ENCODE measurements at regions not wholly inside any gene's neighbourhood (a gene's known extent, or its start where the extent isn't known, plus 50 kb on each side); places are given as distances from the start of the nearest gene placed in this dataset.
"Not testable (repeated sequence)": the region's sequence is repeated elsewhere in the genome, so short reads cannot be mapped to it uniquely, and the experiment has no call there.

- DNase-seq (ENCODE audit: low read depth), result no peak
These were observed 194.4 kb downstream of the TAF11L14 start for GRCh38 chr5:17828681-17829080.

GRCh38 chr5:17829456-17829855 lies 195.2 kb downstream of the TAF11L14 start:
- no peak for DNase-seq (ENCODE audit: low read depth)

DNA sequence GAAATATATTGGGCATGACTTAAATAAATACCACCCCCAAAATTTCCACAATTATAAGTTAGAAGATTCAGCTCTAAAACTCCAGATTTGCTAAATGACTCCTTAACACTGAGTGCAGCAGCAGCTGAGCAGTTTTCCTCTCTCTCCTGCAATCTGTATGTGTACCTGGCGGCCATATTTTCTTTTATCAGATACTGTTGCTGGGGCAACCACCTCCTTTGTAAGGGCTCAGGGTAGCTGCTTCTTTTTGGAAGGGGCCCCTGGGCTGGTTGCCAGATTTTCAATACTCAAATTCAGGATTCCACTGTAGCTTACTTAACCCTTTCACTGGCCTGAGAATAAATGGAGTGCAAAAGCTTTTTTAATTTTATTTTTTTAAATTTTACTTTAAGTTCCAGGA lies 197.0 kb downstream of the TAF11L14 start:
- DNase-seq (ENCODE audit: low read depth), result no peak

DNA sequence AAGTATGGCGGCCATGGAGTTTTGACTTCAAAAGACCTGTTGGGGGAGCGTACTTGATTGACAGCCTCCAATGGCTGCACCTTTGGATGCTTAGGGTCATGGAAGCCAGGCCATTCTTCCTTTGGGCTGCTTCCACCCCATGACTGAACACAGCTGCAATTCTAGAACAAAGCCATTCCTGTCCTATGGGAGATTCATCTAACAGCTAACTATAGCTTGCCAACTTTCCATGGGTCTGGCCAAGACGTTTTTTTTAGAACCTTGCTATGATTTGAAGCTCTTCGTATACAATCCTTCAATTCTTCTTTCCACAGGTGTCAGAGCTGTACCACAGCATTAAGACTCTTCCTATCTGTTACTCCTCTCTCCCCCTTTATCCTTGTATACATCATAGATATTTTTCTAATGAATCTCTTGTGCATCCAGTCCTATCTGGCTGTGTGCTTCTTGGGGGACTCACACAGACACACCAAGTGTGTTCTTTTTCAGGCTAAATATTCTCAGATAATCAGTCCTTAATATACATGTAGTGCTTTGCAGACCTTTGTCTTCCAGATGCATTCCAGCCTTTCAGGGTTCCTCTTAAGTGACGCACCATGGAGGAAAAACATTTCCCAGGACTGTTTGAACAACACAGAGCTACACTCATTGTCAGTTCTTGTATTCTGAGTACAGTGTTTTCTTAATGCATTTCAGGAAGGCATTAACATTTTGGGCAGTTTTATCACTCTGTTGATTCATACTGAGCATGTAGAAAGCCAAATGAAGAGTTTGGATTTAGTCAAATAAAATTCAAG lies 198.9 kb downstream of the TAF11L14 start:
- DNase-seq (ENCODE audit: low read depth), result no peak

DNA sequence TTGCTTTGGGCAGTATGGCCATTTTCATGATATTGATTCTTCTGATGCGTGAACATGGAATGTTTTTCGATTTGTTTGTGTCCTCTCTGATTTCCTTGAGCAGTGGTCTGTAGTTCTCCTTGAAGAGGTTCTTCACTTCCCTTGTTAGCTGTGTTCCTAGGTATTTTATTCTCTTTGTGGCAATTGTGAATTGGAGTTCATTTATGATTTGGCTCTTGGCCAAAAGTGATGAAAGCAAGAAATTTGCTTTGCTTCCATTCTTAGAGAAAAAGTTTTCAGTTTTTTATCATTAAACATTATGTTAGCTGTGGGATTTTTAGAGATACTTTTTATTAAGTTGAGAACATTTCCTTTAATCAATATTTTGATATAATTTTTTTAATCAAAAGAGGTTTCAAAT lies 203.5 kb downstream of the TAF11L14 start:
- DNase-seq (ENCODE audit: low read depth), result no peak

DNA sequence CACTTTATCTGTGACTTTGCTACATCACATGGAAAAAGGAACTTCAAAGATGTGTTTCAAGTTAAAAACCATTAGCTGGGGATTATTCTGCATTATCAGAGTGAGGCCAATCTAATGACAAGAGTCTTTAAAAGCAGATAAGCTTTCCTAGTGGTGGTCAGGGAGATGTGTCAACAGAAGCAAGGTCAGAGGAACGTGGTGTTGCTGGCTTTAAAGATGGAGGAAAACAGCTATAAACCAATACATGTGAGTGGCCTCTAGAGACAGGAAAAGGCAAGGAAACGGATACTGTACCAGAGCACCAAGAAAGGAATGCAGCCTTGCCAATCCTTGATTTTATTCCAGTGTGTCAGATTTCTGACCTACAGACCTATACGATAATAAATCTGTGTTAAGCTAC lies 204.2 kb downstream of the TAF11L14 start:
- DNase-seq (ENCODE audit: low read depth), result no peak

GRCh38 chr5:17839848-17840247 lies 205.6 kb downstream of the TAF11L14 start:
- DNase-seq (ENCODE audit: low read depth), result no peak

DNA sequence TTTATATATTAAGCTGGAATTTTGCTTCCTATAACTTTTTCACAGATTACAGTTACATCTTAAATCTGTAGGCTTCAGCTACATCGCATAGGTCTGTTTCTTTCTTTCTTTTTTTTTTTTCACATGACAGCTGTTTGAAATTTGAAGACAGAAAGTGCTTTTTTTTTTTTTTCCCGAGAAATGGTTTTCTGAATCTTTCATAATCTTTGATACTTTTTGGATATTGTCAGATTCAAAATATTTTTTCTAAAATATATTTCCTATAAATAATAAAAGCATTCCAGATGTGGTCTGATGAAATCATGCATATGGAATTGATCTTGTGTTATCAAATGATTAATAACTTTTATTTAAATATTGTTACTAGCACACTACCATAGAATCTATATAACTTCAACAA lies 212.2 kb downstream of the TAF11L14 start:
- DNase-seq (ENCODE audit: low read depth), result no peak

DNA sequence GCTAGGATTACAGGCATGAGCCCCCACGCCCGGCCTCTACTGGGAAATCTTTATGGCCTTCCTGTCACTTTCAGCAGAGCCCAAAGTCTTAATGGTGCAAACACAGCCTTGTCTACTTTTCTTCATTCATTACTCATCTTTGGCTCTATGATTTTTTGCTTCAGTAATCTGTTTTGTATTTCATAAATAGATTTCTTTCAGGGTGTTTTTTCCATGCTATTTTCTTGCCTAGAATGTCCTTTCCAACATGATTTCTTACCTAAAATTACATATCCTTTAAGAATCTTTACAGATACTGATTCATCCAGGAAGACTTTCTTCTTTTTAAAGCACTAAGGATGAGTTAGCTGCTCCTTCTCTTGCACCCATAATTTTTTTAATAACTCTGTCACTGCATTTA lies 213.0 kb downstream of the TAF11L14 start:
- DNase-seq (ENCODE audit: low read depth), result no peak

DNA sequence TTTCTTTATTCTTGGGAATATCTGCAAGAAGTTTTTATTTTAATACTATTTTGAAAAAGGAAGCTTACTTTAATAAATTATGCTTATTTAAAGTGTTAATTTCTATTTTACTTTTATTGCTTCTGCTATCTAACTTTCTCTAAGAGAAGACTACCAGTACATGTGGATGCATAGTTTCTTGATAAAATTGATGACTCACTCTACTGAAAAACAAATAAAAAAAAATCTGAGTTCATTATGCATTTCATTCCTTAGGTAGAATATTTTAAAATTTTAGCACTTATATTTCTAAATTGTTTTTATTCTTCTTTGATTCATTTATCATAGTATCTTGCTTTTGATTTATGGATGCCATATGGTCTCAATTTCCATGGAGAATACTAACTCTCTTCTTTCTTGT lies 217.9 kb downstream of the TAF11L14 start:
- DNase-seq (ENCODE audit: low read depth), result no peak

DNA sequence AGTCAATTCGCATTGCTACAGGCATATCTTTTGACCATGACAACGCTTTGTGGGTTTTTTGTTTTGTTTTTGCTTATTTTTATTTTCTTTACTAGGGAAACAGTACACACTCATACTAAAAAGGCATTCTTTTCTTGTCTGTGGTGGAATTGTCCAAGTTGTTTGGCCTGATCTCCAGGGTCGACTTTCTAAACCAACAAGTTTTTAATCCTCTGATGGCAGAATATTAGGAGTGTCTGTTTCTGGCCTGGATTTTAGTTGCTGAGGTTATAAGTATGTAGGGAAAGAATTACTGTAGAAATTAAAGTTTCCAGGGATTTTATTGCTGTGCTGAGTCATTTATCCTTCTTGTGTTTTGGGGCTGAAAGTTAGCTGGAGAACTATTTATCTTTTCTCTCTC lies 218.5 kb downstream of the TAF11L14 start:
- DNase-seq (ENCODE audit: low read depth), result no peak

DNA sequence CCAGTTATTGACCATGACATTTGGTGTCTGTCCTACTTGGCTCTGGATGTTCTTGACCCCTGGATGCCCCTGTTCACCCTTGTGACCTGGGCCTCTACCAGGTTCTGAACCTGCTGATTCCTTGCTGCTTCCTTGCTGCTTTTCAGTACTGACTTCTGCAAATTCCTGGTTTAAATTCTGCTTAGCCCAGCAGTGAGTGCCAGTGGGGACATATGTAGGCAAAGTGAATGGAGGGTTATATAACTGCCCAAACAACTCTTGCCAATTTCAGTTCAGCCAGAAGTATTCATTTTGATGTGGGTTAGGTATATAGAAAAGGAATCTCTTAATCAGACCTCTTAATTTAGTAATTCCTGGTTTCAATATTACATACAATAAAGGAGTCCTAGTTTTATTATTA lies 220.6 kb downstream of the TAF11L14 start:
- no peak for DNase-seq (ENCODE audit: low read depth)

DNA sequence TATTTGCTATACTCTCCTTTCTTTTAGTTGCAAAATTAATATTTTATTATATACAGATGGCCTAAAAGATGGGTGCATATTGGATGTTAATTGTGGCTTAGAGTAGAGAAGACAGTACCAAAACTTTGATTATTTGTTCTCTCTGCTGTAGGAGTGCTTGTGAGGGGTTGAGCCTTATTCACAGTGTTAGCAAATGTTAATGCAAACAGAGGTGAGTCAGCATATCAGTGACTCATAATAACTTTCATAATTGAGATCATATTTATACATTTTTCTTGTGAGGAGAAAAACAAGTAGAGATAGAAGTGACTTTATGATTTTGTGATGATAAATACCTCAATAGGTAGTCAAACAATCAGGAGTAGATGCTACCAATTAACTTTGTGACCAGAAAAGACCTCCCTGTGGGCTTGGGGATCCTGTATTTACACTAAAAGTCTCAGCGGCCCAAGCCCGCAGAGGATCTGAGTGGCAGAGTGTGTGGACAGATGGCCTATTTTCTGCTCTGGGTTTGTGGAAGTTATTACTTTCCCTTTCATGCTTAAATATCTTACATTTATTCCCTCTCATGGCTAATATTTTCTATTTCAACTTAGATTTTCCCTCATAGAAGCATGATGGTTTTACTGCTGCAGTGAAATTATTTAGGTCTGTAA lies 226.5 kb downstream of the TAF11L14 start:
- no peak for DNase-seq (ENCODE audit: low read depth)

GRCh38 chr5:17864903-17865302 lies 230.6 kb downstream of the TAF11L14 start:
- not testable (repeated sequence) for DNase-seq (ENCODE audit: low read depth)

- DNase-seq (ENCODE audit: low read depth), result not testable (repeated sequence)
These were observed 231.7 kb downstream of the TAF11L14 start for GRCh38 chr5:17865966-17866365.

DNA sequence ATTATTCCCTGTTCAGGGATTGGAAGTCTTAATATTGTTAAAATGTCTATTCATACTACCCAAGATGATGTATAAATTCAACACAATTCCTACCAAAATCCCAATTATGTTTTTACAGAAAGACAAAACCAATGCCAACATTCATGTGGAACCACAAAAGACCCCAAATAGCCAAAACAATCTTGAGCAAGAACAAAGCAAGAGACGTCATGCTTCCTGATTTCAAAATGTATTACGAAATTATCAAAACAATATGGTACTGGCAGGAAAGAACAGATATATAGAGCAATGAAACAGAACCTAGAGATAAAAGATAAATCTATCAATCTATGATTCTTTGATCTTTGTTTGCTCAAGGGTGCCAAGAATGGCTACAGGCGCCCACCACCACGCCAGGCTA lies 237.9 kb downstream of the TAF11L14 start:
- no peak for DNase-seq (ENCODE audit: low read depth)

DNA sequence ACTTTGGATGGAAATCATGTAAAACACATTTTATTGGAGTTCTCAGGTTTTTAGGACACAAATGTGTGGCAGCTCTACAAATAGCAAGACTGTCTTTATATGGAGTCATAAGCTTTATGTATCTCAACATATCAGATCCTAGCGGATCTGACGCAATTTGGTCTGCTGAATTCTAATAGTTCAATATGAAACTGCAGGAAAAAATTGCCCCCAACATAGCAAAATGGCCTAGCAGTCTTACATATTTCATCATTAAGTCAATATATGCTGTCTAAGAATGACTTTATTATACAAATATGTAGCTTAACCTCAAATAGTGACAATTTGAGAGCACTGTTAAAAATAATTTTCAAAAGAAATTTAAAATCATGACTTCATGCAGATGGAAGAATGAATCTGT lies 244.3 kb downstream of the TAF11L14 start:
- no peak for DNase-seq (ENCODE audit: low read depth)

DNA sequence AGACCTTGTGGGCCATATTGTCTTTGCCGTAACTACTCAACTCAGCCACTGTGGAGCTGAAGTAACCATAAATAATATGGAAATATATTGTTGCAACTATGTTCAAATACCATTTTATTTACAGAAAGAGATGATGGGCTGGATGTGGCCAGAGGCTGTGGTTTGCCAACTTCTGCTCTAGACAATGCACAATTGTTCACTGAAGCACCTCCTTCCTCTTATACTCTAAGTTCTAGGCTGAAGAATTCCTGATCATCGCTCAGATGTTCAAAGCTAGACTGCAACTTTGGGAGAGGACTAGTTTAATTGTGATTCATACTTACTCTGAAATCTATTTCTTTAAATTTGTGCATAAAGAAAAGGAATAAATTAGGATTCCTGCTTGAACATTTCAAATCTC lies 245.0 kb downstream of the TAF11L14 start:
- no peak for DNase-seq (ENCODE audit: low read depth)

- DNase-seq (ENCODE audit: low read depth), result no peak
These were observed 246.6 kb downstream of the TAF11L14 start for GRCh38 chr5:17880869-17881268.

- no peak for DNase-seq (ENCODE audit: low read depth)
These were observed 248.7 kb downstream of the TAF11L14 start for GRCh38 chr5:17882760-17883488.

DNA sequence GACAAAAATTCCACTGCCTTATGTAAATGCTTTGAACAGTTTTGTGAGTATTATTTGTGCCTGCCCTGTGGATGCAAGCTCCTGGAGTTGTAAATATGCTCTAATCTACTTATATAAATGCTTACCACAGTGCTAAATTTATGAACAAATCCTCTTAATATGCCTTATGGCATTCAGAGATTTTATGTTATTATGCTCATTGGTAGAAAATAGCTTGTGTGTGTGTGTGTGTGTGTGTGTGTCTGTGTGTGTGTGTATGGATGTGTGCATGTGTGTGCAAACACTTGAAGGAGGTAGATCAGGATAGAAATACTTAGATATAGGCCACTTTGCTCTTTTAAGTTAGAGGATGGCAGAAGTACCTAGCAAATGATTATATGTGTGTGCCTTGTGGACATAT lies 253.9 kb downstream of the TAF11L14 start:
- DNase-seq (ENCODE audit: low read depth), result no peak

- no peak for DNase-seq (ENCODE audit: low read depth)
These were observed 256.2 kb downstream of the TAF11L14 start for GRCh38 chr5:17890501-17890900.

DNA sequence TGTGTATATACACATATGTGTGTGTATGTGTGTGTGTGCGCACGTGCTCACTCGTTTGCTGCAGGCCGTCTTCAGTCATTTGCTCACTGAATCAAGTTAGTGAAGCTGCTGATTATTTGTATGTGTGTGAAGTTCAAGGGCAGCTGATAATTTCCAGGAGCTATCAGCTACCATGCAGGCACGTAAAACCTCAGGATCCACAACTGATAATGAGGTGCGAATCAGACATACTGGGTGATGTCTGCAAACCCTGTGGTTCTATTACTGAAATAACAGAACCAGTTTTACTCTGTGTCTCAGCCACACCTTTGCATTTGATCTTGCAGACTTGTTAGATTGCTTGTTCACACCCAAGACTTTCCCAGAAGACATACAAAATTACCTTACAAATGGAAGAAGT lies 257.6 kb downstream of the TAF11L14 start:
- DNase-seq (ENCODE audit: low read depth), result no peak

Data from ELR (cell line).